ENCODE measurements at regions not wholly inside any gene's neighbourhood (a gene's known extent, or its start where the extent isn't known, plus 50 kb on each side); places are given as distances from the start of the nearest gene placed in this dataset.

DNA sequence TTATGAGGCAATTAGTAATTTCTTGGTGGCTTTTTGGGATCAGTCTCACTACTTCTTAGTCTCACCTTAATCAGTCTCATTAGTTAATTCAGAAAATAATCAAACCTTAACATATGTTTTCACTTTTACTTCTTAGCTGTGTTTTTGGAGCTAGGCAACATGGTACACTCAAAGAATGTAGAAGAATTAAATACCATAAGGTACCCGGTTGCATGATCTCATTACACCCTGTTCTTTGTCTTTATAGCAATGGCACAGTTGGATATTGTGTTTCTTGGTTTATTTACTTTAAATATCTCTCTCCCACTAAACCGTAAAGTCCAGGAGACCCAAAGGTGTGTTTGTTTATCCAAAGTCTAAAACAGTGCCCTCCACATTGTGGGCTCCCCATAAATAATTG lies 132.3 kb downstream of the TNFSF18 start:
- TF ChIP-seq CTCF (IDR thresholded peaks at IDR 0.05; ENCODE audit: control extremely low read depth, extremely low read depth, low read depth, missing control alignments), result no peak
- no peak for DNase-seq (ENCODE audit: extremely low spot score)
- CTCF ChIA-PET, result interaction anchor here (1.1 to 1.5 kb wide), 2 partner anchors 10 to 14 kb away, joined by 3 to 4 read pairs; no protein-coding TSS in a partner anchor
- POLR2A ChIA-PET, result no interaction called here

- no peak for TF ChIP-seq CTCF (IDR thresholded peaks at IDR 0.05; ENCODE audit: control extremely low read depth, extremely low read depth, low read depth, missing control alignments)
- no peak for DNase-seq (ENCODE audit: extremely low spot score)
- ChIA-PET CTCF (interaction anchor here (0.7 to 1.8 kb wide), 3 partner anchors 25 to 124 kb away, joined by 3 read pairs; no protein-coding TSS in a partner anchor), POLR2A (no interaction called here)
Measured at GRCh38 chr1:172926070-172926469, 124.7 kb downstream of the TNFSF18 start.

GRCh38 chr1:172928412-172928811 lies 122.3 kb downstream of the TNFSF18 start:
- CTCF ChIA-PET, result interaction anchor here (0.7 to 1.7 kb wide), 2 partner anchors 12 to 31 kb away, joined by 3 to 6 read pairs; no protein-coding TSS in a partner anchor
- no peak for TF ChIP-seq CTCF (IDR thresholded peaks at IDR 0.05; ENCODE audit: control extremely low read depth, extremely low read depth, low read depth, missing control alignments)
- POLR2A ChIA-PET, result no interaction called here
- DNase-seq (ENCODE audit: extremely low spot score), result no peak

DNA sequence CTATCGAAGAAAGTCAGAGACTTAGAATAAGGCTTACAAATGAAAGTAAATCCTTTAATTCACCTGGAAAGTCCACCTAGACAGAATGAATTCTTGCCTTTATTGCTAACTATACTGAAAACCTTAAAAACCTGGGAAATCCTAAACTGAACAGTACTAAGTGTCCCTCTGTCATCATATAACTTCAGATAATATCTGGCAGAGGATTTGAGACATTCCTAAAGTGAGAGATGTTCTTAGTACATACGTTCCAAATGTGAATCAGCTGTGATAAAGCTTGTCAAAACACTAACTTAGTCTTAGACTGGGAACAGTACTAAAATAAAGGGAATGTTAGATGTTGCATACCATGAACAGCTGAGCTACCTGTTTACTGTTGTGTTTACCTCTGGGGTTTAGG lies 121.7 kb downstream of the TNFSF18 start:
- CTCF ChIA-PET, result interaction anchor here (0.7 kb wide), 1 partner anchor 31 kb away, joined by 3 read pairs; no protein-coding TSS in a partner anchor
- TF ChIP-seq CTCF (IDR thresholded peaks at IDR 0.05; ENCODE audit: control extremely low read depth, extremely low read depth, low read depth, missing control alignments), result no peak
- DNase-seq (ENCODE audit: extremely low spot score), result no peak
- POLR2A ChIA-PET, result no interaction called here

DNA sequence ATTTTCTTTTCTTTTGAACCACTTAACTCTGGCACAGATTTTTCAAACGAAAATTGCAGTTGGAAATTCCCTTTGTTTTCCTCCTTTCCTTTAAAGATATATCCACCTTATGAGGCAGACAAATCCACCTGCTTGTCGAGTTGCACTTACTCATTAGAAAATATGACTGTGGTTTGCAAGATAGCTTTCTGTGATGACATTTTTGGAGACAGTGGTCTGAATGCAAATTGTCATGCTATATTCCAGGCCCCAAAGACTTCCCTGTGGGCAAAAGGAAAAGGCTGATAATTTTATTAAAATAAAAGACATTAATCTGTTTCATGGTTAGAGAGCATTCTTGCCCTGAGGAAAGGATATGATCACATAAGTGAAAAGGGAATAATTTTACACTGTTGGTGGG lies 120.6 kb downstream of the TNFSF18 start:
- no peak for TF ChIP-seq CTCF (IDR thresholded peaks at IDR 0.05; ENCODE audit: control extremely low read depth, extremely low read depth, low read depth, missing control alignments)
- ChIA-PET POLR2A (no interaction called here), CTCF (no interaction called here)
- DNase-seq (ENCODE audit: extremely low spot score), result no peak

DNA sequence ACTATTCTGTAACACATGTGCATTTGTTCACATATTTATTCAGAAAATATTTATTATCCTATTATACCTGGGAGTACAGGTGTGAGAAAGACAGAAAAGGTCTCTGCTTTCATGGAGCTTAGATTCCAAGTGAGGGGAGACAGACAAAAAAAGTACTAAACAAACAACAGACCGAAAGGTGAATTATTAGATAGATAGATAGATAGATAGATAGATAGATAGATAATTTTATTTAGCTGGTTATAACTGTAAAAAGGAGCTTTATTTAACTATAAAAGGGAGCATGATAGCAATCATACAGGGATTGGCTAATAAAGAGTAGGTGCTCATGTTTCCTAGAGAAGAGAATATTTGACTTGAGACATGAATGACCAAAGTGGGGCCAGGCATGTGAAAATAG lies 119.4 kb downstream of the TNFSF18 start:
- TF ChIP-seq CTCF (IDR thresholded peaks at IDR 0.05; ENCODE audit: control extremely low read depth, extremely low read depth, low read depth, missing control alignments), result no peak
- no peak for DNase-seq (ENCODE audit: extremely low spot score)
- POLR2A ChIA-PET, result no interaction called here
- CTCF ChIA-PET, result interaction anchor here (0.8 kb wide), 1 partner anchor 271 kb away, joined by 3 read pairs; no protein-coding TSS in a partner anchor

Data from GM10248 (cell line).